HEK293 (cell line): ENCODE measurements at regions not wholly inside any gene's neighbourhood (a gene's known extent, or its start where the extent isn't known, plus 50 kb on each side); places are given as distances from the start of the nearest gene placed in this dataset.

ENCODE experiments used
- CTCF ChIA-PET: fragments of 350-600 bp; formaldehyde crosslinking; extraction: SDS; loops from one replicate; lab custom pipeline; 2021; ENCODE audit warnings: antibody characterized with exemption; lab: Yijun Ruan, JAX
- POLR2A ChIA-PET: fragments of 300-600 bp; formaldehyde crosslinking; extraction: SDS; loops from one replicate; lab custom pipeline; 2020; ENCODE audit warnings: antibody characterized with exemption, inconsistent platforms; lab: Yijun Ruan, JAX
- H3K27ac ChIP-seq: fragments of 200-500 bp; sonication (Bioruptor generic); 2 replicates; pipeline ENCODE4 v1.5.1; 2014; ENCODE audit warnings: low read depth, low read length, control low read depth, inconsistent platforms; ENCODE audit errors: extremely low read depth
- H3K36me3 ChIP-seq, 2 experiments: fragments of 200-500 bp in 1 of 2; sonication (Bioruptor generic) in 1 of 2; 1 replicate in 1 of 2; 2 replicates in 1 of 2; pipeline ENCODE4 v1.5.1; 2014 to 2017; ENCODE audit warnings: inconsistent platforms in 2 of 2, low read length in 2 of 2; ENCODE audit not compliant: control insufficient read depth in 2 of 2, insufficient read depth in 1 of 2
- H3K4me1 ChIP-seq: fragments of 200-500 bp; sonication (Bioruptor generic); 2 replicates; pipeline ENCODE4 v1.5.1; 2014; ENCODE audit warnings: mild to moderate bottlenecking, low read length, inconsistent platforms; ENCODE audit not compliant: control insufficient read depth, insufficient read depth
- H3K4me3 ChIP-seq: 2 replicates; pipeline ENCODE4 v1.5.1; 2011; ENCODE audit warnings: low read depth, mild to moderate bottlenecking, control low read depth, low read length, moderate library complexity
- H3K9me3 ChIP-seq: fragments of 200-500 bp; sonication (Bioruptor generic); 2 replicates; pipeline ENCODE4 v1.5.1; 2014; ENCODE audit warnings: low read depth, low read length, inconsistent platforms; ENCODE audit not compliant: control insufficient read depth, insufficient read depth
- HOXA7 ChIP-seq: sonication (generic); formaldehyde crosslinking; IDR thresholded peaks from 2 replicates; pipeline ENCODE4 v1.8.1; 2022; ENCODE audit warnings: missing genetic modification reagents, borderline replicate concordance
- KLF10 ChIP-seq: fragments of 450-650 bp; IDR thresholded peaks from 2 replicates; pipeline ENCODE4 v1.5.1; 2018; ENCODE audit warnings: missing biosample characterization, mild to moderate bottlenecking, missing genetic modification characterization
- KLF7 ChIP-seq: fragments of 450-650 bp; formaldehyde crosslinking; IDR thresholded peaks from 2 replicates; pipeline ENCODE4 v1.5.1; 2016; ENCODE audit warnings: missing biosample characterization, missing genetic modification characterization, borderline replicate concordance
- TRIM28 ChIP-seq: IDR thresholded peaks from 2 replicates; pipeline ENCODE4 v1.6.1; 2011; ENCODE audit warnings: low read length, control low read depth, borderline replicate concordance
- ZBTB17 ChIP-seq: fragments of 450-650 bp; formaldehyde crosslinking; IDR thresholded peaks from 2 replicates; pipeline ENCODE4 v1.5.1; 2016; ENCODE audit warnings: missing biosample characterization, missing genetic modification characterization
- ZNF121 ChIP-seq: fragments of 450-650 bp; formaldehyde crosslinking; IDR thresholded peaks from 2 replicates; pipeline ENCODE4 v1.5.1; 2016; ENCODE audit warnings: missing biosample characterization, missing genetic modification characterization
- ZNF157 ChIP-seq: fragments of 450-650 bp; formaldehyde crosslinking; IDR thresholded peaks from 2 replicates; pipeline ENCODE4 v1.5.1; 2016; ENCODE audit warnings: missing biosample characterization, missing genetic modification characterization
- ZNF335 ChIP-seq: fragments of 450-650 bp; formaldehyde crosslinking; conservative IDR thresholded peaks from 2 replicates; pipeline ENCODE4 v1.5.1; 2016; ENCODE audit warnings: missing biosample characterization, missing genetic modification characterization
- ZNF623 ChIP-seq: fragments of 450-650 bp; formaldehyde crosslinking; IDR thresholded peaks from 2 replicates; pipeline ENCODE4 v1.5.1; 2016; ENCODE audit warnings: missing biosample characterization, missing genetic modification characterization
- ZNF768 ChIP-seq: fragments of 450-650 bp; formaldehyde crosslinking; IDR thresholded peaks from 2 replicates; pipeline ENCODE4 v1.5.1; 2018; ENCODE audit warnings: missing biosample characterization, mild to moderate bottlenecking, missing genetic modification characterization
- ZSCAN30 ChIP-seq: fragments of 450-650 bp; IDR thresholded peaks from 2 replicates; pipeline ENCODE4 v1.5.1; 2018; ENCODE audit warnings: missing biosample characterization, mild to moderate bottlenecking, missing genetic modification characterization, moderate library complexity
- TF ChIP-seq, protein P1 (sequence below): fragments of 450-650 bp; formaldehyde crosslinking; IDR thresholded peaks from 2 replicates; pipeline ENCODE4 v1.5.1; 2016; ENCODE audit warnings: missing biosample characterization, missing genetic modification characterization
- TF ChIP-seq, protein P2 (sequence below): fragments of 450-650 bp; formaldehyde crosslinking; IDR thresholded peaks from 2 replicates; pipeline ENCODE4 v1.5.1; 2016; ENCODE audit warnings: missing biosample characterization, missing genetic modification characterization
- TF ChIP-seq, protein P3 (sequence below): fragments of 450-650 bp; formaldehyde crosslinking; IDR thresholded peaks from 2 replicates; pipeline ENCODE4 v1.5.1; 2016; ENCODE audit warnings: missing biosample characterization, missing genetic modification characterization
- TF ChIP-seq, protein P4 (sequence below): fragments of 450-650 bp; formaldehyde crosslinking; IDR thresholded peaks from 2 replicates; pipeline ENCODE4 v1.5.1; 2016; ENCODE audit warnings: missing biosample characterization, missing genetic modification characterization
- TF ChIP-seq, protein P5 (sequence below): fragments of 450-650 bp; formaldehyde crosslinking; IDR thresholded peaks from 2 replicates; pipeline ENCODE4 v1.5.1; 2016; ENCODE audit warnings: missing biosample characterization, missing genetic modification characterization
- TF ChIP-seq, protein P6 (sequence below): fragments of 450-650 bp; formaldehyde crosslinking; IDR thresholded peaks from 2 replicates; pipeline ENCODE4 v1.5.1; 2017; ENCODE audit warnings: missing biosample characterization, missing genetic modification characterization

DNA sequence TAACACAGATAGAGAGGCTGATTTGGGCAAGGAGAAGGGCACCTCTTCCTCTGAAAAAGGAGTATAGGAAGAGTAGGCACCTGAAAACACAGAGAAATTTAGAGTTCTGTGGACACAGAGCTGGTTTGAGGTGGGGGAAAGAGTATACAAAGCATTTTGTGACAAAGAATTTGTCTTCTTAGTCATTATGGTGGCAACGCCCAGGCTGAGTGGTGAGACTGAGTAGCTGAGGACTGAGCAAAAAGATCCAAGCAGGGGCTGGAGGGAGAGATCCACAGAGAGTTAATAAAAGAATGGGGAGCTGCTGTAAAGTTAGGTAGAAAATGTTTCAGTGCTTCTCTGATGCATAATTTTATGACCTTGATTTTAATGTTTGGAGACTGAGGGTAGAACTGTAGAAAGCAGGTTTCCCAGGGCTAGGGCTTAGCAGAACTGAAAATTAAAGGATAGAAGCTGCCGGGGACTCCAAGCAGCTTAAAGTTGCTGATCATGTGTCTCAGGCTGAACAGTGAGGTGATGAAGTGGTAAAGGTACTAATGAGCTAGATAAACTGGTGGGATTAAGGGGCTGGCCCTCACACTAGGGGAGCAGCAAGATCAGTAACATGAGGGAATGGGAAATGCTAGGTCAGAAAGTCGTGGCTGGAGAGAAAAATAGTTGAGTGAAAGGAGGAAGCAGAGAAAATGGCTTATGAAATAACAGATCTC, 118.9 kb downstream of the CEP44 start:
- TF ChIP-seq, protein P1, sequence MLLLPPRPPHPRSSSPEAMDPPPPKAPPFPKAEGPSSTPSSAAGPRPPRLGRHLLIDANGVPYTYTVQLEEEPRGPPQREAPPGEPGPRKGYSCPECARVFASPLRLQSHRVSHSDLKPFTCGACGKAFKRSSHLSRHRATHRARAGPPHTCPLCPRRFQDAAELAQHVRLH (tag by site-specific recombination) = no peak
- TF ChIP-seq HOXA7 (CRISPR knock-in tag) (no peak), ZNF623 (tag by site-specific recombination) (no peak), KLF7 (tag by site-specific recombination) (no peak), TRIM28 (no peak), ZBTB17 (no peak), ZNF768 (tag by site-specific recombination) (no peak), ZNF157 (tag by site-specific recombination) (no peak), ZSCAN30 (no peak), ZNF121 (no peak), KLF10 (tag by site-specific recombination) (no peak), ZNF335 (tag by site-specific recombination) (no peak)
- TF ChIP-seq, protein P2, sequence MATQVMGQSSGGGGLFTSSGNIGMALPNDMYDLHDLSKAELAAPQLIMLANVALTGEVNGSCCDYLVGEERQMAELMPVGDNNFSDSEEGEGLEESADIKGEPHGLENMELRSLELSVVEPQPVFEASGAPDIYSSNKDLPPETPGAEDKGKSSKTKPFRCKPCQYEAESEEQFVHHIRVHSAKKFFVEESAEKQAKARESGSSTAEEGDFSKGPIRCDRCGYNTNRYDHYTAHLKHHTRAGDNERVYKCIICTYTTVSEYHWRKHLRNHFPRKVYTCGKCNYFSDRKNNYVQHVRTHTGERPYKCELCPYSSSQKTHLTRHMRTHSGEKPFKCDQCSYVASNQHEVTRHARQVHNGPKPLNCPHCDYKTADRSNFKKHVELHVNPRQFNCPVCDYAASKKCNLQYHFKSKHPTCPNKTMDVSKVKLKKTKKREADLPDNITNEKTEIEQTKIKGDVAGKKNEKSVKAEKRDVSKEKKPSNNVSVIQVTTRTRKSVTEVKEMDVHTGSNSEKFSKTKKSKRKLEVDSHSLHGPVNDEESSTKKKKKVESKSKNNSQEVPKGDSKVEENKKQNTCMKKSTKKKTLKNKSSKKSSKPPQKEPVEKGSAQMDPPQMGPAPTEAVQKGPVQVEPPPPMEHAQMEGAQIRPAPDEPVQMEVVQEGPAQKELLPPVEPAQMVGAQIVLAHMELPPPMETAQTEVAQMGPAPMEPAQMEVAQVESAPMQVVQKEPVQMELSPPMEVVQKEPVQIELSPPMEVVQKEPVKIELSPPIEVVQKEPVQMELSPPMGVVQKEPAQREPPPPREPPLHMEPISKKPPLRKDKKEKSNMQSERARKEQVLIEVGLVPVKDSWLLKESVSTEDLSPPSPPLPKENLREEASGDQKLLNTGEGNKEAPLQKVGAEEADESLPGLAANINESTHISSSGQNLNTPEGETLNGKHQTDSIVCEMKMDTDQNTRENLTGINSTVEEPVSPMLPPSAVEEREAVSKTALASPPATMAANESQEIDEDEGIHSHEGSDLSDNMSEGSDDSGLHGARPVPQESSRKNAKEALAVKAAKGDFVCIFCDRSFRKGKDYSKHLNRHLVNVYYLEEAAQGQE (tag by site-specific recombination) = no peak
- TF ChIP-seq, protein P3, sequence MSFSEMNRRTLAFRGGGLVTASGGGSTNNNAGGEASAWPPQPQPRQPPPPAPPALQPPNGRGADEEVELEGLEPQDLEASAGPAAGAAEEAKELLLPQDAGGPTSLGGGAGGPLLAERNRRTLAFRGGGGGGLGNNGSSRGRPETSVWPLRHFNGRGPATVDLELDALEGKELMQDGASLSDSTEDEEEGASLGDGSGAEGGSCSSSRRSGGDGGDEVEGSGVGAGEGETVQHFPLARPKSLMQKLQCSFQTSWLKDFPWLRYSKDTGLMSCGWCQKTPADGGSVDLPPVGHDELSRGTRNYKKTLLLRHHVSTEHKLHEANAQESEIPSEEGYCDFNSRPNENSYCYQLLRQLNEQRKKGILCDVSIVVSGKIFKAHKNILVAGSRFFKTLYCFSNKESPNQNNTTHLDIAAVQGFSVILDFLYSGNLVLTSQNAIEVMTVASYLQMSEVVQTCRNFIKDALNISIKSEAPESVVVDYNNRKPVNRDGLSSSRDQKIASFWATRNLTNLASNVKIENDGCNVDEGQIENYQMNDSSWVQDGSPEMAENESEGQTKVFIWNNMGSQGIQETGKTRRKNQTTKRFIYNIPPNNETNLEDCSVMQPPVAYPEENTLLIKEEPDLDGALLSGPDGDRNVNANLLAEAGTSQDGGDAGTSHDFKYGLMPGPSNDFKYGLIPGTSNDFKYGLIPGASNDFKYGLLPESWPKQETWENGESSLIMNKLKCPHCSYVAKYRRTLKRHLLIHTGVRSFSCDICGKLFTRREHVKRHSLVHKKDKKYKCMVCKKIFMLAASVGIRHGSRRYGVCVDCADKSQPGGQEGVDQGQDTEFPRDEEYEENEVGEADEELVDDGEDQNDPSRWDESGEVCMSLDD (tag by site-specific recombination) = no peak
- TF ChIP-seq, protein P4, sequence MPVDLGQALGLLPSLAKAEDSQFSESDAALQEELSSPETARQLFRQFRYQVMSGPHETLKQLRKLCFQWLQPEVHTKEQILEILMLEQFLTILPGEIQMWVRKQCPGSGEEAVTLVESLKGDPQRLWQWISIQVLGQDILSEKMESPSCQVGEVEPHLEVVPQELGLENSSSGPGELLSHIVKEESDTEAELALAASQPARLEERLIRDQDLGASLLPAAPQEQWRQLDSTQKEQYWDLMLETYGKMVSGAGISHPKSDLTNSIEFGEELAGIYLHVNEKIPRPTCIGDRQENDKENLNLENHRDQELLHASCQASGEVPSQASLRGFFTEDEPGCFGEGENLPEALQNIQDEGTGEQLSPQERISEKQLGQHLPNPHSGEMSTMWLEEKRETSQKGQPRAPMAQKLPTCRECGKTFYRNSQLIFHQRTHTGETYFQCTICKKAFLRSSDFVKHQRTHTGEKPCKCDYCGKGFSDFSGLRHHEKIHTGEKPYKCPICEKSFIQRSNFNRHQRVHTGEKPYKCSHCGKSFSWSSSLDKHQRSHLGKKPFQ = no peak
- TF ChIP-seq, protein P5, sequence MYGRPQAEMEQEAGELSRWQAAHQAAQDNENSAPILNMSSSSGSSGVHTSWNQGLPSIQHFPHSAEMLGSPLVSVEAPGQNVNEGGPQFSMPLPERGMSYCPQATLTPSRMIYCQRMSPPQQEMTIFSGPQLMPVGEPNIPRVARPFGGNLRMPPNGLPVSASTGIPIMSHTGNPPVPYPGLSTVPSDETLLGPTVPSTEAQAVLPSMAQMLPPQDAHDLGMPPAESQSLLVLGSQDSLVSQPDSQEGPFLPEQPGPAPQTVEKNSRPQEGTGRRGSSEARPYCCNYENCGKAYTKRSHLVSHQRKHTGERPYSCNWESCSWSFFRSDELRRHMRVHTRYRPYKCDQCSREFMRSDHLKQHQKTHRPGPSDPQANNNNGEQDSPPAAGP = no peak
- TF ChIP-seq, protein P6, sequence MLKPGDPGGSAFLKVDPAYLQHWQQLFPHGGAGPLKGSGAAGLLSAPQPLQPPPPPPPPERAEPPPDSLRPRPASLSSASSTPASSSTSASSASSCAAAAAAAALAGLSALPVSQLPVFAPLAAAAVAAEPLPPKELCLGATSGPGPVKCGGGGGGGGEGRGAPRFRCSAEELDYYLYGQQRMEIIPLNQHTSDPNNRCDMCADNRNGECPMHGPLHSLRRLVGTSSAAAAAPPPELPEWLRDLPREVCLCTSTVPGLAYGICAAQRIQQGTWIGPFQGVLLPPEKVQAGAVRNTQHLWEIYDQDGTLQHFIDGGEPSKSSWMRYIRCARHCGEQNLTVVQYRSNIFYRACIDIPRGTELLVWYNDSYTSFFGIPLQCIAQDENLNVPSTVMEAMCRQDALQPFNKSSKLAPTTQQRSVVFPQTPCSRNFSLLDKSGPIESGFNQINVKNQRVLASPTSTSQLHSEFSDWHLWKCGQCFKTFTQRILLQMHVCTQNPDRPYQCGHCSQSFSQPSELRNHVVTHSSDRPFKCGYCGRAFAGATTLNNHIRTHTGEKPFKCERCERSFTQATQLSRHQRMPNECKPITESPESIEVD = no peak
- Histone ChIP-seq H3K4me1 (no peaks in the 10 kb centered on the region), H3K4me3 (no peak overlapping the region), H3K27ac (no peak overlapping the region), H3K36me3 (no peaks in the 10 kb centered on the region), H3K9me3 (no peaks in the 10 kb centered on the region)
- ChIA-PET CTCF (interaction anchor here (0.7 kb wide), 1 partner anchor 312 kb away, joined by 3 read pairs; no protein-coding TSS in a partner anchor), POLR2A (no interaction called here)
